K562 (cell line): ENCODE measurements at regions not wholly inside any gene's neighbourhood (a gene's known extent, or its start where the extent isn't known, plus 50 kb on each side); places are given as distances from the start of the nearest gene placed in this dataset.

Experiments
- BCOR ChIP-seq: fragments of 450-650 bp; IDR thresholded peaks from 2 replicates; pipeline ENCODE4 v1.6.1; 2016
- BRF2 ChIP-seq: IDR thresholded peaks from 3 replicates; pipeline ENCODE4 v1.6.1; 2011; ENCODE audit warnings: borderline replicate concordance, mild to moderate bottlenecking; ENCODE audit not compliant: insufficient read length, insufficient read depth
- CBFA2T2 ChIP-seq: fragments of 450-650 bp; conservative IDR thresholded peaks from 2 replicates; pipeline ENCODE4 v1.6.1; 2017; ENCODE audit warnings: mild to moderate bottlenecking
- CXXC5 ChIP-seq: fragments of 250-450 bp; sonication (Bioruptor Pico); IDR thresholded peaks from 2 replicates; pipeline ENCODE4 v1.8.0; 2022; ENCODE audit warnings: inconsistent platforms, mild to moderate bottlenecking, moderate library complexity
- EHMT2 ChIP-seq: fragments of 450-650 bp; IDR thresholded peaks from 2 replicates; pipeline ENCODE4 v1.6.1; 2018; ENCODE audit warnings: antibody characterized with exemption
- EP300 ChIP-seq: IDR thresholded peaks from 2 replicates; pipeline ENCODE4 v1.6.1; 2012; ENCODE audit warnings: low read length, improper control_type of control experiment
- HDGF ChIP-seq: fragments of 450-650 bp; IDR thresholded peaks from 2 replicates; pipeline ENCODE4 v1.6.1; 2016
- HNRNPL ChIP-seq: fragments of 200-400 bp; formaldehyde crosslinking; IDR thresholded peaks from 2 replicates; pipeline ENCODE4 v1.6.1; 2017; ENCODE audit warnings: low read depth, mild to moderate bottlenecking, low read length
- KDM1A ChIP-seq, 2 experiments: fragments of 450-650 bp; IDR thresholded peaks; 2 replicates each; pipeline ENCODE4 v1.6.1; 2016; ENCODE audit warnings: mild to moderate bottlenecking in 2 of 2
- NUFIP1 ChIP-seq: fragments of 450-650 bp; IDR thresholded peaks from 2 replicates; pipeline ENCODE4 v1.6.1; 2018; ENCODE audit not compliant: partially characterized antibody
- POLR2AphosphoS5 ChIP-seq: IDR thresholded peaks from 2 replicates; pipeline ENCODE4 v1.6.1; 2011; ENCODE audit warnings: mild to moderate bottlenecking, low read depth, low read length, moderate library complexity; ENCODE audit not compliant: control insufficient read depth, insufficient read depth
- RHOXF2B ChIP-seq: fragments of 250-450 bp; sonication (Bioruptor Pico); conservative IDR thresholded peaks from 2 replicates; pipeline ENCODE4 v1.5.1; 2021
- SMAD4 ChIP-seq: fragments of 250-450 bp; sonication (Bioruptor Pico); conservative IDR thresholded peaks from 2 replicates; pipeline ENCODE4 v1.8.0; 2021; ENCODE audit warnings: inconsistent platforms, mild to moderate bottlenecking, moderate library complexity
- TEAD4 ChIP-seq, 2 experiments: sonication (generic) in 1 of 2; formaldehyde crosslinking in 1 of 2; IDR thresholded peaks; 2 replicates each; pipeline versions ENCODE4 v1.6.1 to v1.8.0; 2012 to 2022; ENCODE audit warnings: borderline replicate concordance in 1 of 2, inconsistent platforms in 1 of 2, low read length in 1 of 2, mild to moderate bottlenecking in 1 of 2, missing genetic modification reagents in 1 of 2
- TRIM28 ChIP-seq: fragments of 450-650 bp; IDR thresholded peaks from 2 replicates; pipeline ENCODE4 v1.6.1; 2017
- YBX1 ChIP-seq: fragments of 450-650 bp; IDR thresholded peaks from 2 replicates; pipeline ENCODE4 v1.7.1; 2016; ENCODE audit warnings: mild to moderate bottlenecking
- ZNF174 ChIP-seq: fragments of 250-450 bp; sonication (Bioruptor Pico); IDR thresholded peaks from 2 replicates; pipeline ENCODE4 v1.4.0; 2020; ENCODE audit warnings: mild to moderate bottlenecking
- ZNF644 ChIP-seq: fragments of 200-800 bp; sonication (Bioruptor generic); IDR thresholded peaks from 2 replicates; pipeline ENCODE4 v1.6.1; 2016; ENCODE audit warnings: low read depth, missing genetic modification characterization, missing compliant biosample characterization
- TF ChIP-seq, protein P1 (sequence below): fragments of 450-650 bp; IDR thresholded peaks from 2 replicates; pipeline ENCODE4 v1.6.1; 2016; ENCODE audit warnings: missing biosample characterization, missing genetic modification characterization
- TF ChIP-seq, protein P2 (sequence below): sonication (generic); formaldehyde crosslinking; IDR thresholded peaks from 2 replicates; pipeline ENCODE4 v1.8.0; 2023; ENCODE audit warnings: mild to moderate bottlenecking, missing genetic modification reagents
- TF ChIP-seq, protein P3 (sequence below): fragments of 250-450 bp; sonication (Bioruptor Pico); IDR thresholded peaks from 2 replicates; pipeline ENCODE4 v1.8.0; 2022; ENCODE audit warnings: moderate library complexity, mild to moderate bottlenecking, inconsistent platforms
- TF ChIP-seq, protein P4 (sequence below), 2 experiments: fragments of 200-800 bp in 1 of 2; sonication (Bioruptor generic) in 1 of 2; sonication (generic) in 1 of 2; formaldehyde crosslinking in 1 of 2; IDR thresholded peaks in 1 of 2; conservative IDR thresholded peaks in 1 of 2; 2 replicates each; pipeline versions ENCODE4 v1.5.0 to v1.6.1; 2016 to 2020; ENCODE audit warnings: missing compliant biosample characterization in 1 of 2, missing genetic modification characterization in 1 of 2, missing genetic modification reagents in 1 of 2

- TF ChIP-seq EP300 (peak; percentile 56; the same call in 1 of the 2 replicates), NUFIP1 (no peak), YBX1 (no peak), POLR2AphosphoS5 (peak; percentile 60; the same call in 1 of the 2 replicates), ZNF644 (tag) (peak; percentile 83), HDGF (no peak), EHMT2 (no peak), ZNF174 (no peak), BRF2 (no peak), TRIM28 (no peak), KDM1A (IDR thresholded peaks at IDR 0.05) (peak; percentile 23 to 49; a peak in 2 of 4 replicates), BCOR (no peak), SMAD4 (0 out of 2 replicates have a peak, but pooled peaks have one; percentile 33), RHOXF2B (no peak), HNRNPL (no peak), CBFA2T2 (peak; percentile 82), CXXC5 (peak; percentile 23; the same call in 1 of the 2 replicates), TEAD4 (IDR thresholded peaks at IDR 0.05; ENCODE audit: low read length) (peak; percentile 87), TEAD4 (CRISPR knock-in tag; IDR thresholded peaks at IDR 0.05; ENCODE audit: borderline replicate concordance) (no peak)
- TF ChIP-seq, protein P1, sequence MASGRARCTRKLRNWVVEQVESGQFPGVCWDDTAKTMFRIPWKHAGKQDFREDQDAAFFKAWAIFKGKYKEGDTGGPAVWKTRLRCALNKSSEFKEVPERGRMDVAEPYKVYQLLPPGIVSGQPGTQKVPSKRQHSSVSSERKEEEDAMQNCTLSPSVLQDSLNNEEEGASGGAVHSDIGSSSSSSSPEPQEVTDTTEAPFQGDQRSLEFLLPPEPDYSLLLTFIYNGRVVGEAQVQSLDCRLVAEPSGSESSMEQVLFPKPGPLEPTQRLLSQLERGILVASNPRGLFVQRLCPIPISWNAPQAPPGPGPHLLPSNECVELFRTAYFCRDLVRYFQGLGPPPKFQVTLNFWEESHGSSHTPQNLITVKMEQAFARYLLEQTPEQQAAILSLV, result peak; percentile 26; the same call in 1 of the 2 replicates
- TF ChIP-seq, protein P2, sequence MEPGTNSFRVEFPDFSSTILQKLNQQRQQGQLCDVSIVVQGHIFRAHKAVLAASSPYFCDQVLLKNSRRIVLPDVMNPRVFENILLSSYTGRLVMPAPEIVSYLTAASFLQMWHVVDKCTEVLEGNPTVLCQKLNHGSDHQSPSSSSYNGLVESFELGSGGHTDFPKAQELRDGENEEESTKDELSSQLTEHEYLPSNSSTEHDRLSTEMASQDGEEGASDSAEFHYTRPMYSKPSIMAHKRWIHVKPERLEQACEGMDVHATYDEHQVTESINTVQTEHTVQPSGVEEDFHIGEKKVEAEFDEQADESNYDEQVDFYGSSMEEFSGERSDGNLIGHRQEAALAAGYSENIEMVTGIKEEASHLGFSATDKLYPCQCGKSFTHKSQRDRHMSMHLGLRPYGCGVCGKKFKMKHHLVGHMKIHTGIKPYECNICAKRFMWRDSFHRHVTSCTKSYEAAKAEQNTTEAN (CRISPR knock-in tag), result no peak
- TF ChIP-seq, protein P3, sequence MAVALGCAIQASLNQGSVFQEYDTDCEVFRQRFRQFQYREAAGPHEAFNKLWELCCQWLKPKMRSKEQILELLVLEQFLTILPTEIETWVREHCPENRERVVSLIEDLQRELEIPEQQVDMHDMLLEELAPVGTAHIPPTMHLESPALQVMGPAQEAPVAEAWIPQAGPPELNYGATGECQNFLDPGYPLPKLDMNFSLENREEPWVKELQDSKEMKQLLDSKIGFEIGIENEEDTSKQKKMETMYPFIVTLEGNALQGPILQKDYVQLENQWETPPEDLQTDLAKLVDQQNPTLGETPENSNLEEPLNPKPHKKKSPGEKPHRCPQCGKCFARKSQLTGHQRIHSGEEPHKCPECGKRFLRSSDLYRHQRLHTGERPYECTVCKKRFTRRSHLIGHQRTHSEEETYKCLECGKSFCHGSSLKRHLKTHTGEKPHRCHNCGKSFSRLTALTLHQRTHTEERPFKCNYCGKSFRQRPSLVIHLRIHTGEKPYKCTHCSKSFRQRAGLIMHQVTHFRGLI (CRISPR knock-in tag), result no peak
- TF ChIP-seq, protein P4, sequence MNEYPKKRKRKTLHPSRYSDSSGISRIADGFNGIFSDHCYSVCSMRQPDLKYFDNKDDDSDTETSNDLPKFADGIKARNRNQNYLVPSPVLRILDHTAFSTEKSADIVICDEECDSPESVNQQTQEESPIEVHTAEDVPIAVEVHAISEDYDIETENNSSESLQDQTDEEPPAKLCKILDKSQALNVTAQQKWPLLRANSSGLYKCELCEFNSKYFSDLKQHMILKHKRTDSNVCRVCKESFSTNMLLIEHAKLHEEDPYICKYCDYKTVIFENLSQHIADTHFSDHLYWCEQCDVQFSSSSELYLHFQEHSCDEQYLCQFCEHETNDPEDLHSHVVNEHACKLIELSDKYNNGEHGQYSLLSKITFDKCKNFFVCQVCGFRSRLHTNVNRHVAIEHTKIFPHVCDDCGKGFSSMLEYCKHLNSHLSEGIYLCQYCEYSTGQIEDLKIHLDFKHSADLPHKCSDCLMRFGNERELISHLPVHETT (CRISPR knock-in tag; conservative IDR thresholded peaks at IDR 0.05 in 1 of 2, IDR thresholded peaks at IDR 0.05 in 1 of 2), result peak in 1 of 2 experiments; percentile 40; a peak in 1 of 4 replicates
These were observed 568.7 kb downstream of the METTL4 start (continued) for GRCh38 chr18:2002604-2003003.
